ENCODE measurements at regions not wholly inside any gene's neighbourhood (a gene's known extent, or its start where the extent isn't known, plus 50 kb on each side); places are given as distances from the start of the nearest gene placed in this dataset.

- Histone ChIP-seq H3K9ac (ENCODE audit: low read length) (no peak overlapping the region), H3K4me1 (ENCODE audit: control insufficient read depth, insufficient read depth, low read length) (no peaks in the 10 kb centered on the region), H3K36me3 (ENCODE audit: control insufficient read depth, insufficient read depth, low read length) (no peaks in the 10 kb centered on the region), H3K27me3 (ENCODE audit: control insufficient read depth, insufficient read depth, low read length) (no peaks in the 10 kb centered on the region), H3K9me3 (ENCODE audit: control insufficient read depth, low read length) (no peaks in the 10 kb centered on the region), H3K4me3 (ENCODE audit: low read length) (no peak overlapping the region)
These were observed 226.7 kb downstream of the SYK start for GRCh38 chr9:91028166-91028827.

DNA sequence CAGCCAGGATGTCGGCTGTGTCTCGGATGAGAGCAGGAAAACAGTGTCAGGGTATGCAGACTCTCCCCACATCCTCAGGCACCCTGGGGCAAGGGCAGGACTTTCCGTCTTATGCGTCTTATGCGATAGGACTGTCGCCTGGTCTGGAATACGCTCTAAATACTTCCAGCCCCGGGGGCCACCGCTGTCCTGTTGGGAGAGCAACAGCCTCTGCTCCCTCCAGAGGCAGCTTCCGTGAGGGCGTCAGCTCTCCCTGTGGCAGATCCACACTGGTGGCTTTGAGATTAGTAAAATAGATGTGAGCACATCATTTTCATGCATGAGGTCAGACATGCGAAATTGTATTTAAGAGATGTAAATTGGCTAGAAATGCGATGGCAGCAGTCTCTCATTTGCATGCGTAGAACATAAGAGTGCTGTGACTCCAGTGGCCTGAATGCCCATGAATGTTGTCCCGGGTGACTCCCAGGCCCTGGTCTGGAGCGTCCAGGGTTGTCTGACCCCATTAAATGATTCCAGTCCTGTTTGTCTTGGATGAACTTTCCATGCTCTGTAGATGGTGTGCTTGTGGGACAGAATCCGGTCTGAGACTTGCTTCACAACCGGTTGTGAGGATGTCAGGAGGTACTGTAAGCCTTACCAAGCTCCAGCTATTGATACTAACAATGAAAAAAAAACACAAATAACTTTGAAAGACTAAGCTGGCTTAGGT is 228.2 kb downstream of the SYK start:
- Histone ChIP-seq H3K36me3 (ENCODE audit: control insufficient read depth, insufficient read depth, low read length) (no peaks in the 10 kb centered on the region), H3K9me3 (ENCODE audit: control insufficient read depth, low read length) (no peaks in the 10 kb centered on the region), H3K9ac (ENCODE audit: low read length) (no peak overlapping the region), H3K4me1 (ENCODE audit: control insufficient read depth, insufficient read depth, low read length) (no peaks in the 10 kb centered on the region), H3K4me3 (ENCODE audit: low read length) (no peak overlapping the region), H3K27me3 (ENCODE audit: control insufficient read depth, insufficient read depth, low read length) (no peaks in the 10 kb centered on the region)

- no peaks in the 10 kb centered on the region for H3K9me3 ChIP-seq (ENCODE audit: control insufficient read depth, low read length)
- no peak overlapping the region for H3K9ac ChIP-seq (ENCODE audit: low read length)
- peaks cover 5% of the 10 kb centered on the region for H3K4me1 ChIP-seq (ENCODE audit: control insufficient read depth, insufficient read depth, low read length)
- no peak overlapping the region for H3K4me3 ChIP-seq (ENCODE audit: low read length)
- H3K27me3 ChIP-seq (ENCODE audit: control insufficient read depth, insufficient read depth, low read length): no peaks in the 10 kb centered on the region
- no peaks in the 10 kb centered on the region for H3K36me3 ChIP-seq (ENCODE audit: control insufficient read depth, insufficient read depth, low read length)
These were observed 230.5 kb downstream of the SYK start for GRCh38 chr9:91032121-91032531.

- Histone ChIP-seq H3K4me1 (ENCODE audit: control insufficient read depth, insufficient read depth, low read length) (peaks cover 17% of the 10 kb centered on the region), H3K36me3 (ENCODE audit: control insufficient read depth, insufficient read depth, low read length) (no peaks in the 10 kb centered on the region), H3K9ac (ENCODE audit: low read length) (no peak overlapping the region), H3K9me3 (ENCODE audit: control insufficient read depth, low read length) (no peaks in the 10 kb centered on the region), H3K27me3 (ENCODE audit: control insufficient read depth, insufficient read depth, low read length) (no peaks in the 10 kb centered on the region), H3K4me3 (ENCODE audit: low read length) (no peak overlapping the region)
These were observed 231.7 kb downstream of the SYK start for GRCh38 chr9:91033270-91033669.

- Histone ChIP-seq H3K9me3 (ENCODE audit: control insufficient read depth, low read length) (no peaks in the 10 kb centered on the region), H3K4me1 (ENCODE audit: control insufficient read depth, insufficient read depth, low read length) (peaks cover 22% of the 10 kb centered on the region), H3K9ac (ENCODE audit: low read length) (no peak overlapping the region), H3K4me3 (ENCODE audit: low read length) (no peak overlapping the region), H3K27me3 (ENCODE audit: control insufficient read depth, insufficient read depth, low read length) (no peaks in the 10 kb centered on the region), H3K36me3 (ENCODE audit: control insufficient read depth, insufficient read depth, low read length) (no peaks in the 10 kb centered on the region)
These were observed 232.2 kb downstream of the SYK start for GRCh38 chr9:91033797-91034196.

GRCh38 chr9:91034521-91034920 is 232.9 kb downstream of the SYK start:
- peaks cover 22% of the 10 kb centered on the region for H3K4me1 ChIP-seq (ENCODE audit: control insufficient read depth, insufficient read depth, low read length)
- H3K27me3 ChIP-seq (ENCODE audit: control insufficient read depth, insufficient read depth, low read length): no peaks in the 10 kb centered on the region
- H3K9me3 ChIP-seq (ENCODE audit: control insufficient read depth, low read length): no peaks in the 10 kb centered on the region
- H3K36me3 ChIP-seq (ENCODE audit: control insufficient read depth, insufficient read depth, low read length): no peaks in the 10 kb centered on the region
- H3K9ac ChIP-seq (ENCODE audit: low read length): no peak overlapping the region
- no peak overlapping the region for H3K4me3 ChIP-seq (ENCODE audit: low read length)

GRCh38 chr9:91034976-91035824 is 233.6 kb downstream of the SYK start:
- Histone ChIP-seq H3K9ac (ENCODE audit: low read length) (no peak overlapping the region), H3K9me3 (ENCODE audit: control insufficient read depth, low read length) (no peaks in the 10 kb centered on the region), H3K27me3 (ENCODE audit: control insufficient read depth, insufficient read depth, low read length) (no peaks in the 10 kb centered on the region), H3K4me3 (ENCODE audit: low read length) (no peak overlapping the region), H3K4me1 (ENCODE audit: control insufficient read depth, insufficient read depth, low read length) (peaks cover 22% of the 10 kb centered on the region), H3K36me3 (ENCODE audit: control insufficient read depth, insufficient read depth, low read length) (no peaks in the 10 kb centered on the region)

DNA sequence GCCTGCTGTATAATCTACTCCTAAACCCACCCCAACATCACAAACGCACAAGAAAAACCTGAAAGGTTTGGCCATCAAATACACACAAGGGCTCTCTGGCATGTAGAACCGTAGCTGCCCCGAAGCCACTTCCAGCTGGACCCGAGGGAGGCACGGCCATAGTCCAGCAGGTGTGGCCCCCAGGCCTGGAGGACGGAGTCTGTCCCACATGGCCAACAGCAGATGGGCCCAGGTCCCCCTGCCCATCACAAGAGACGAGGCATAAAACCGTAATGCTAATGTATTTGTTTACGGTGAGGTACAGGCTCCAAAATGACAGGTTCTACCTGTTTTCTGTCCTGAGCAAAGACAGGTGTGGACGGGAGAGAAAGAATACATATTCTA is 234.2 kb downstream of the SYK start:
- Histone ChIP-seq H3K9me3 (ENCODE audit: control insufficient read depth, low read length) (no peaks in the 10 kb centered on the region), H3K36me3 (ENCODE audit: control insufficient read depth, insufficient read depth, low read length) (no peaks in the 10 kb centered on the region), H3K4me1 (ENCODE audit: control insufficient read depth, insufficient read depth, low read length) (peaks cover 22% of the 10 kb centered on the region), H3K27me3 (ENCODE audit: control insufficient read depth, insufficient read depth, low read length) (no peaks in the 10 kb centered on the region), H3K4me3 (ENCODE audit: low read length) (no peak overlapping the region), H3K9ac (ENCODE audit: low read length) (no peak overlapping the region)

GRCh38 chr9:91036356-91036755 is 234.7 kb downstream of the SYK start:
- H3K4me3 ChIP-seq (ENCODE audit: low read length): no peak overlapping the region
- H3K4me1 ChIP-seq (ENCODE audit: control insufficient read depth, insufficient read depth, low read length): peaks cover 22% of the 10 kb centered on the region
- H3K36me3 ChIP-seq (ENCODE audit: control insufficient read depth, insufficient read depth, low read length): no peaks in the 10 kb centered on the region
- H3K9ac ChIP-seq (ENCODE audit: low read length): no peak overlapping the region
- H3K9me3 ChIP-seq (ENCODE audit: control insufficient read depth, low read length): no peaks in the 10 kb centered on the region
- H3K27me3 ChIP-seq (ENCODE audit: control insufficient read depth, insufficient read depth, low read length): no peaks in the 10 kb centered on the region

GRCh38 chr9:91036826-91037510 is 235.3 kb downstream of the SYK start:
- Histone ChIP-seq H3K9ac (ENCODE audit: low read length) (peak overlapping the region; percentile 57), H3K36me3 (ENCODE audit: control insufficient read depth, insufficient read depth, low read length) (no peaks in the 10 kb centered on the region), H3K9me3 (ENCODE audit: control insufficient read depth, low read length) (no peaks in the 10 kb centered on the region), H3K27me3 (ENCODE audit: control insufficient read depth, insufficient read depth, low read length) (no peaks in the 10 kb centered on the region), H3K4me1 (ENCODE audit: control insufficient read depth, insufficient read depth, low read length) (peaks cover 22% of the 10 kb centered on the region), H3K4me3 (ENCODE audit: low read length) (no peak overlapping the region)

GRCh38 chr9:91037511-91038482 is 236.2 kb downstream of the SYK start:
- H3K4me3 ChIP-seq (ENCODE audit: low read length): no peak overlapping the region
- no peaks in the 10 kb centered on the region for H3K27me3 ChIP-seq (ENCODE audit: control insufficient read depth, insufficient read depth, low read length)
- peak overlapping the region; percentile 57 for H3K9ac ChIP-seq (ENCODE audit: low read length)
- no peaks in the 10 kb centered on the region for H3K9me3 ChIP-seq (ENCODE audit: control insufficient read depth, low read length)
- no peaks in the 10 kb centered on the region for H3K36me3 ChIP-seq (ENCODE audit: control insufficient read depth, insufficient read depth, low read length)
- H3K4me1 ChIP-seq (ENCODE audit: control insufficient read depth, insufficient read depth, low read length): peaks cover 22% of the 10 kb centered on the region
